Ovary (tissue), 7 donors: ENCODE measurements at regions not wholly inside any gene's neighbourhood (a gene's known extent, or its start where the extent isn't known, plus 50 kb on each side); places are given as distances from the start of the nearest gene placed in this dataset.

Source experiments
- DNase-seq, 5 donors: peaks; one replicate each; pipeline ENCODE4 v3.0.0-alpha.2; 2019 to 2020
- H3K27ac ChIP-seq, 2 donors: fragments of 200-600 bp; one replicate each; pipeline versions ENCODE4 v1.5.1 to v1.8.0; 2019 to 2022
- H3K27me3 ChIP-seq: fragments of 200-600 bp; one replicate; pipeline ENCODE4 v1.8.0; 2022
- H3K36me3 ChIP-seq: fragments of 200-600 bp; sonication (generic); one replicate; pipeline ENCODE4 v1.5.1; 2019
- H3K4me1 ChIP-seq: one replicate; pipeline ENCODE4 v1.8.1; 2013; ENCODE audit warnings: mild to moderate bottlenecking, moderate library complexity; ENCODE audit not compliant: insufficient read depth
- H3K4me3 ChIP-seq: fragments of 200-600 bp; sonication (generic); one replicate; pipeline ENCODE4 v1.5.1; 2017
- H3K9me3 ChIP-seq, 2 donors: fragments of 200-600 bp in 1 of 2; sonication (generic) in 1 of 2; one replicate each; pipeline versions ENCODE4 v1.5.1 to v1.8.1; 2013 to 2019; ENCODE audit warnings: mild to moderate bottlenecking in 1 of 2, moderate library complexity in 1 of 2
- EP300 ChIP-seq: sonication (generic); formaldehyde crosslinking; IDR thresholded peaks from one replicate; pipeline ENCODE4 v1.6.1; 2017; ENCODE audit warnings: antibody characterized with exemption
- POLR2A ChIP-seq: fragments of 450-650 bp; IDR thresholded peaks from one replicate; pipeline ENCODE4 v1.6.1; 2017; ENCODE audit warnings: antibody characterized with exemption, mild to moderate bottlenecking, moderate library complexity
- WGBS, 3 donors: extraction: QIAGEN DNeasy Blood & Tissue Kit in 1 of 3; methylation state at CpG; one replicate each; pipeline versions ENCODE4 v1.1.5 to v1.1.7; 2013 to 2017; 5-methylcytosine and 5-hydroxymethylcytosine counted together
- intact Hi-C, 4 donors: fragments of 100-400 bp; cut with DNase I; formaldehyde crosslinking; loops; one replicate each; pipeline versions ENCODE4 v1.11.0 to v1.15.1; 2022 to 2023
- TF ChIP-seq, protein P1 (sequence below), 3 donors: fragments of 450-650 bp in 2 of 3; fragments of 200-600 bp in 1 of 3; IDR thresholded peaks; one replicate each; pipeline versions ENCODE4 v1.5.1 to v1.8.0; 2016 to 2022; ENCODE audit warnings: antibody characterized with exemption in 3 of 3, mild to moderate bottlenecking in 1 of 3
- donor health status: DM: no; HTN: no; CAD: no; lungs with moderate emphysema.
- donor health status: DM: no; HTN: no; CAD: no.
- donor health status: Bipolar disorder and iron deficiency.
- donor health status: DM: no; HTN: no; CAD: no.
- donor health status: DM: yes; HTN: yes; CAD: no.

DNA sequence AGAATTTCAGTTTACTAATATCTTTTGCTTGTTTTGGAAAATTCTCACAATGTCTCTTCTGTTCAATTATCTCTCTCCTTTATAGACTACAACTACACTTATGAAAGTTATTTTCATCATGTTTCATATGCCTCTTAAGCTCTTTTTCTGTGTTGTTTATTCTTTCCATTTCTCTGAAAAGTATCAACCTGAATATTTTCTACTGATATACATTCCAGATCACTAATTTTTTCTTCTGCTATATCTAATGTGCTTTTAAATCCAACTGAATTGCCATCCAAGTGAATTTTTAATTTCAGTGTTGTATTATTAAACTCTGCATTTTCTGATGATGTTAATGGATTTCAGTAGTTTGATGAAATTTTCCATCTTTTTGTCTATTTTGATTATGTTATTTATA, 301.3 kb downstream of the HRH4 start:
- intact Hi-C loops, result no loop called here
- Histone ChIP-seq H3K4me1 (peaks cover 2% of the 10 kb centered on the region), H3K36me3 (no peaks in the 10 kb centered on the region), H3K4me3 (no peak overlapping the region), H3K27me3 (no peaks in the 10 kb centered on the region), H3K27ac (no peak overlapping the region), H3K9me3 (no peaks in the 10 kb centered on the region)
- TF ChIP-seq, protein P1, sequence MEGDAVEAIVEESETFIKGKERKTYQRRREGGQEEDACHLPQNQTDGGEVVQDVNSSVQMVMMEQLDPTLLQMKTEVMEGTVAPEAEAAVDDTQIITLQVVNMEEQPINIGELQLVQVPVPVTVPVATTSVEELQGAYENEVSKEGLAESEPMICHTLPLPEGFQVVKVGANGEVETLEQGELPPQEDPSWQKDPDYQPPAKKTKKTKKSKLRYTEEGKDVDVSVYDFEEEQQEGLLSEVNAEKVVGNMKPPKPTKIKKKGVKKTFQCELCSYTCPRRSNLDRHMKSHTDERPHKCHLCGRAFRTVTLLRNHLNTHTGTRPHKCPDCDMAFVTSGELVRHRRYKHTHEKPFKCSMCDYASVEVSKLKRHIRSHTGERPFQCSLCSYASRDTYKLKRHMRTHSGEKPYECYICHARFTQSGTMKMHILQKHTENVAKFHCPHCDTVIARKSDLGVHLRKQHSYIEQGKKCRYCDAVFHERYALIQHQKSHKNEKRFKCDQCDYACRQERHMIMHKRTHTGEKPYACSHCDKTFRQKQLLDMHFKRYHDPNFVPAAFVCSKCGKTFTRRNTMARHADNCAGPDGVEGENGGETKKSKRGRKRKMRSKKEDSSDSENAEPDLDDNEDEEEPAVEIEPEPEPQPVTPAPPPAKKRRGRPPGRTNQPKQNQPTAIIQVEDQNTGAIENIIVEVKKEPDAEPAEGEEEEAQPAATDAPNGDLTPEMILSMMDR (IDR thresholded peaks at IDR 0.05), result no peak
- no peak for TF ChIP-seq POLR2A
- TF ChIP-seq EP300, result no peak
- DNase-seq, result no peak

DNA sequence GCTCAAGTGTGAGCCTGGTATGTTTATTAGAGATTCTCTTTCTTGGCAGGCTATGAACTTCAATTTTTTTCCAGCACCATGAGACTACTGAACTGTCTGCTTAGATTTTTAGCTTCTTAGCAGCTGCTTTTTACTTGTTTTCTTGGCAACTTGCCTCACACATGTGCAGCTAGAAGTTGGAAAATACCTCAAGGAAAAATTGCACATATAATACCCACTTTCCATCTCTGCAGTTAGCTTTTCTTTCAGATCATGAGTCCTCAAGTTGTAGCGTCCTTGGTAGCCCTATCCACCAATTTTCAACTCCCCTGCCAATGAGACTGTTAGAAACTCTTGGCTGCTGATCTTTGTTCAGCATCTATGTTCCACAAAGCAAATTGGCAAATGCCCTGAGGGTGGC, 302.1 kb downstream of the HRH4 start:
- no peak overlapping the region for H3K4me3 ChIP-seq

DNA sequence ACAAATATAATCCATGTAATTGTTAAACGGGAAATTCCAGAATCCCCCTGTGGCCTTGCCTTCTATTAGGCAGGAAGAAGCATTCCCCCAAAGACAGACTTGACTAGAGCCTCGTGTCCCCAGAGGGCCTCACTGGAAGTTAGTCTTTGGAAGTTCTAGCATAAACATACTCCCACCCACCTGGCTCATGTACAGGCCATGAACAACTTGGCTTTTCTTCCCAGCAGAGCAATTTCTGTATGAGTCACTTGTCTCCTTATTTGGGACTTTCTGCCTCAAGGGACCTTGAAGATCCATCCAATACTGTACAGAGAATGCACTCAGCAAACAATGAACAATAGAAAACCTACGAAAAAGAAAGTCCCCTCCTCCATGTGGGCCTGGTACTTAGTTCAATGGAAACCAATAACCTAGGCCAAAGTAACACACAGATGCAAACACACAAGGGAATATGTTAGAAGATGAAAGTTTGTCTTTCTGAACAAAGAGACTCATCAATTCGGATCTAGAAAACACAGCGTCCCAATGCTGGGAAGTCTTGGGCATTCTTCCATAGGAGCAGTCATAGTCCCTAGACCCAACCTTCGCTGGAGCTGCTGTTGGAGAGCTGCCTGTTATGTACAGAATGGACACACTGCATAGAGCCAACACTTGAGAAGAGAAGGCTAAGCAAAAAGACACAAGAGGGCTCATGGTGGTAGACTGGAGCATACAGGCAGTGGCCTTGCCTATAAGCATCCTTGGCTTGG, 303.5 kb downstream of the HRH4 start:
- DNase-seq, result peak in 3 of 5 donors; percentile 16 to 28 (median 24)

More for the DNA sequence above, 302.1 kb downstream of the HRH4 start:
- H3K27me3 ChIP-seq, result no peaks in the 10 kb centered on the region
- peaks cover 2% of the 10 kb centered on the region for H3K4me1 ChIP-seq
- H3K27ac ChIP-seq, result no peak overlapping the region
- WGBS, 3 donors, result 48 to 52% (median 51%) methylated on average over 1 of the region's 1 CpG
- TF ChIP-seq, protein P1 (IDR thresholded peaks at IDR 0.05), result no peak
- TF ChIP-seq EP300 (no peak), POLR2A (no peak)
- no peaks in the 10 kb centered on the region for H3K36me3 ChIP-seq
- no peak for DNase-seq
- no peaks in the 10 kb centered on the region for H3K9me3 ChIP-seq
- intact Hi-C loops, result no loop called here

DNA sequence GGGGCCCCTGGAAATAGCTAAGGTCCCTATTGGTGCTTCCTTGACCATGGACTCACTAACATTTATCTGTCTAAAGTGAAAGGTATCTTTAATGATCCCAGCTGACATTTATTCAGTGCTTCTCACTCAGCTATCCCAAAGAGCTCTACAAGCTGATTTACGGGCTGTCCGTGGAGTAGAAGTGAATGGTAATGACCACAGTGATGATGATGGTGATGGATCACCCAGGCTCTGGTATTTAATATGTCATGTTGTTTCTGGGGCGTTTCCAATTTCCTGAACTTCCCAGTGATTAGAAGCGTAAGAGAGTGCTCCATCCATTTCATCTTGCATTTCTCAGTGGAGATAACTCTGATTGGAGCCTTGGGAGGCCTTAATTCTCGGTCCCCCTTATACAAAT, 304.3 kb downstream of the HRH4 start:
- Histone ChIP-seq H3K27me3 (no peaks in the 10 kb centered on the region), H3K9me3 (no peaks in the 10 kb centered on the region), H3K4me1 (peaks cover 2% of the 10 kb centered on the region), H3K27ac (no peak overlapping the region), H3K4me3 (no peak overlapping the region), H3K36me3 (no peaks in the 10 kb centered on the region)
- TF ChIP-seq EP300 (no peak), POLR2A (no peak)
- TF ChIP-seq, protein P1 (IDR thresholded peaks at IDR 0.05), result no peak
- intact Hi-C loops, result no loop called here
- 85 to 87% (median 86%) methylated on average over 5 of the region's 5 CpGs for WGBS, 3 donors
- DNase-seq, result no peak

More for the DNA sequence above, 303.5 kb downstream of the HRH4 start:
- TF ChIP-seq POLR2A (no peak), EP300 (no peak)
- TF ChIP-seq, protein P1 (IDR thresholded peaks at IDR 0.05), result no peak
- Histone ChIP-seq H3K27me3 (no peaks in the 10 kb centered on the region), H3K4me1 (peaks cover 2% of the 10 kb centered on the region), H3K27ac (no peak overlapping the region), H3K36me3 (no peaks in the 10 kb centered on the region), H3K4me3 (no peak overlapping the region), H3K9me3 (no peaks in the 10 kb centered on the region)
- intact Hi-C loops, result no loop called here
- 39 to 42% (median 39%) methylated on average over 6 of the region's 6 CpGs for WGBS, 3 donors
